Motor neuron (in vitro differentiated cells): ENCODE measurements at regions not wholly inside any gene's neighbourhood (a gene's known extent, or its start where the extent isn't known, plus 50 kb on each side); places are given as distances from the start of the nearest gene placed in this dataset.

Source experiments
- ATAC-seq, 8 experiments: fragments of 200-7000 bp; cut with Tn5 transposase; replicated peaks in 6 of 8; 2 replicates each; pipeline ENCODE4 v1.8.0; 2021; ENCODE audit warnings: mild to moderate bottlenecking in 8 of 8, moderate library complexity in 8 of 8
- H3K27ac ChIP-seq, 2 donors: fragments of 250-450 bp; sonication (Bioruptor Pico); 2 replicates each; pipeline ENCODE4 v1.9.0; 2021; ENCODE audit warnings: antibody characterized with exemption in 2 of 2, mild to moderate bottlenecking in 2 of 2, moderate library complexity in 1 of 2
- H3K4me1 ChIP-seq, 2 donors: fragments of 250-450 bp; sonication (Bioruptor Pico); replicated peaks in 1 of 2; 2 replicates each; pipeline ENCODE4 v1.6.1; 2021; ENCODE audit warnings: antibody characterized with exemption in 2 of 2, mild to moderate bottlenecking in 2 of 2, moderate library complexity in 1 of 2
- H3K4me3 ChIP-seq, 5 donors: fragments of 250-450 bp; sonication (Bioruptor Pico); 2 replicates each; pipeline ENCODE4 v1.9.0; 2021; ENCODE audit warnings: antibody characterized with exemption in 5 of 5, mild to moderate bottlenecking in 5 of 5, moderate library complexity in 4 of 5
- WGBS, 10 experiments: fragments of 450-650 bp; shearing (Covaris generic); methylation state at CpG; one replicate each; pipeline ENCODE4 v1.0.0; 2022; 5-methylcytosine and 5-hydroxymethylcytosine counted together
- in situ Hi-C, 9 experiments: fragments of 400-800 bp; cut with MboI; loops; one replicate each; pipeline ENCODE4 v1.15.0; 2021; ENCODE audit warnings: low sequenced_read_pairs in 9 of 9, low pct_unique_long_range_greater_than_20kb in 2 of 9; ENCODE audit not compliant: unreplicated experiment in 9 of 9

DNA sequence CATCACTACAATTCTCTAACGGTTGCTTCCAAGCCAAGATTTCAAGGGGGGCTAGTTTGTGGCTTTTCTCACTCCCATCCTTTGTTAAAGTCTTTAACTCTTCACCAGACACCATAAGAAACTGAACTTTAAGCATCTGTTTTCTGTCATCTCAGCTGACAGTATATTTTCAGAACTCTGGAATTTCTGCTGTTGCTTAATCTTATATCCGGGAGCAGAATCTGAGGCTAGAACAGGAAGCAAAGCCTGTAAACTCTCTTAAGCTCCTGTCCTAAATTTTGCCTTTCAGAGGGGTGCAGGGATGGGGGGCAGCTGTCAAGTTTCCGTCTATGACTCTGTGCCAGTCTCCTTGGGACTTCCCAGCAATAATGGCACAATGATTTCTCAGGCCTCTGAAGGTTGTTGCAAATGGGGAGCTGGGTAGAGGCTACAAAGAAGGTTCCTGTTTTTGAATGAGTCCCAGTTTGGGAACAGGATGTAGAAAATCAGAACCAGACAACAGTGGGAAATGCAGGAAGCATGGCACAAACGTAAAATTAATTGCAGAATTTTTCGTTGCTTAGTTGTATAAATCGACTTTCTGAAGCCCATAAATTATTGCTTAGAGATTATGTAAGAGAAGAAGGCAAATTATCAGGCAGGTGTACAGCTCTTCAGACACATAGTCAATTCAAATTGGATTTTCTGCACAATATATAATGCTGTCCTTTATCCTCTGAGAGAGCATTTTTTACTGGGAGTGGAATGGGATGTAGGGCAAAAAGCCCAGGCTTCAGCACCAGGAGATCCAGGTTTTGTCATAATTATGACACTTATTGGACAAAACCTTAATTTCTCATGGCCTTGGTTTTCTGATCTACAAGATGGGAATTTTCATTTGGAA, 430.9 kb downstream of the DMAC1 start:
- no peak for ATAC-seq
- 0 to 92% (median 80%) methylated on average over 1 to 6 of the region's 6 CpGs for WGBS, 10 experiments
- in situ Hi-C loops, result no loop called here
- H3K27ac ChIP-seq, result no peak overlapping the region
- no peak overlapping the region for H3K4me3 ChIP-seq
- peaks cover 0 to 3% of the 10 kb centered on the region in 2 donors for H3K4me1 ChIP-seq

DNA sequence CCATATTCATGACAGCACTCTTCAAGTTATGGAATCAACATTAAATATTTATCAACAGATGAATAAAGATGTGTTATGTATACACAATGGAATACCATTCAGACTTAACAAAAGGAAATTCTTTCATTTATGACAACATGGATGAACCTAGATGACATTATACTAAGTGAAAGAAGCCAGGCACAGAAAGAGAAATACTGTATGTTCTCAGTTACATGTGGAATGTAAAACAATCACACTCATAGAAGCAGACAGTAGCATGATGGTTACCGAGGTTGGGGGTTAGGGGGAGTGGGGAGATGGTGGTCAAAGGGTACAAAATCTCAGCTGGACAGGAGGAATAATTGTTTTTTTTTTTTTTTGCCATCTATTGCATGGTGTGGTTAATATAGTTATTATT, 431.9 kb downstream of the DMAC1 start:
- no peak for ATAC-seq
- in situ Hi-C loops, result no loop called here
- H3K4me3 ChIP-seq, result no peak overlapping the region
- peaks cover 0 to 3% of the 10 kb centered on the region in 2 donors for H3K4me1 ChIP-seq
- H3K27ac ChIP-seq, result no peak overlapping the region
- WGBS, 10 experiments, result 0 to 86% (median 30%) methylated on average over 1 of the region's 1 CpG; no CpG with 5 or more reads in 2 of the 10 experiments

DNA sequence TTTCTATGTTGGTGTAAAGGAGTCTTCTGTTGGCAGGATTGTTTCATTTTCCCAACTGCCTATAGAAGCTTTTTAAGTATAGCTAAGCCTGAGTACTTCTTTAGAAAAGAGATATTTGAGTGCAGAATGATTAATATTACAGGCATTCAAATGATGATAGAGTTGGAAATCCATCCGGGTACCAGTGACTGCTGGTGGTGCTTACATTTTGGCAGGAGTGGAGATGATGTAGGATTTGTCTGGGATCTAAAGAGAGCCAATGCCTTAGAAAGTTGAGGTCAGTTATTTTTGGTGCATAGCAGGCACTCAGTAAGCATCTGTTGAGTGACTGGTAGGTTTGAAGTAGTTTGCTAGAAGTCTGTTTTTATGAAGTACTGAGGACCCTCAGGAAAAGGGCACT, 433.5 kb downstream of the DMAC1 start:
- Histone ChIP-seq H3K4me3 (no peak overlapping the region), H3K4me1 (peaks cover 0 to 3% of the 10 kb centered on the region in 2 donors), H3K27ac (no peak overlapping the region)
- in situ Hi-C loops, result no loop called here
- no peak for ATAC-seq
- 0 to 100% (median 10%) methylated on average over 1 of the region's 1 CpG; no CpG with 5 or more reads in 6 of the 10 experiments for whole genome bisulfite sequencing, 10 experiments

DNA sequence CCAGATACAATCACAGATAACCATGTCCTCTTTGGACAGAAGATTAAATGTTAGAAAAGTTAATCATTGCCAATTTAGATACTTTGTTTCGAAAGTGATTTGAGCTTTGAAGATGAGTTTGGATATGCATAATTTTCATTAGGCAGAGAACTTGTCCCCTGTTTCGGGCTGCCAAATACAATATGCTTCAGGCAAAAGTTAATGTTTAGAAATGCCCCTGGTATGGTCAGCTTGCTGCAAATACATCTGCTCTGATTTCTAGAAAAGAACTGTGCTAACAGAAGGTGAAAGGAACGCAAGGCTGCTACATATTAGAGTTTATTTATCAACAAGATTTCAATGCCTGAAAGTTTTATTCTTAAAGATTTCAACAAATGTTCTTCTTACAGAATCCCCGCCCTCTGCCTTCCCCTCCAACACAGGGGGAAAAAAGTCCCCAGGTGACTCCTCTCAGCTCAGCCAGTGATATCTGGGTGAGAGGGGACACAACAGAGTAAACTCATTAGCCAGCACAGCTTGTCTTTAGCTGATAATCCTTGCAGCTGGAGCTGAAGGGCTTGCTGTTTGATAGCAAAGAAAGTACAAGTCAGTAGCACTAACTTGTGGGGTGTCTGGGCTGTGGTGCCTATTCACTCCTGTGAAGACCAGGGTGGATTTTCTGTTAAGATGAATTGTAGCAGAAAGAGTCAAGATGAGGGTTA, 435.7 kb downstream of the DMAC1 start:
- 3 to 92% (median 70%) methylated on average over 2 to 4 of the region's 4 CpGs; no CpG with 5 or more reads in 2 of the 10 experiments for WGBS, 10 experiments
- H3K4me1 ChIP-seq, result peaks cover 0 to 3% of the 10 kb centered on the region in 2 donors
- in situ Hi-C loops, result no loop called here
- no peak for ATAC-seq
- no peak overlapping the region for H3K27ac ChIP-seq
- H3K4me3 ChIP-seq, result no peak overlapping the region

DNA sequence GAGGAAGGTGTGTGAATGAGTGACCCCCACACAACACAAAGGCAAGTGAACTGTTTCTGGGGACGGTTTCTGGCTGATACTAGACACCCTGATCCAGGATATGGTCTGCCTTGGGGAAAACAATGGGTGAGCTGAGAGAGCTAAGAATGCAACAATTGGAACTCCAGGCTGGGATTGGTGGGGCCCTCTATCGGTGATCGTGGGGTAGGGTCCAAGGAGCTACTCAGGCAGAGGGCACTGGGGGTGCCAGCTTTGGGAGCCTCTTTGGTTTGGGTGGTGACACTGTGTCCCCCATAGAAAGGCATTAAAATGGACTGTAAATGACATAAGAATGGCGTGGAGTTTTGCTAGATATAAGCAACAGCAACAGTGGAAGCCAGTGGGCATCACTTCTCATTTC, 439.1 kb downstream of the DMAC1 start:
- no peak for ATAC-seq
- no peaks in the 10 kb centered on the region for H3K4me1 ChIP-seq
- 7 to 100% (median 20%) methylated on average over 1 to 4 of the region's 4 CpGs; no CpG with 5 or more reads in 5 of the 10 experiments for WGBS, 10 experiments
- no peak overlapping the region for H3K27ac ChIP-seq
- in situ Hi-C loops, result no loop called here
- H3K4me3 ChIP-seq, result no peak overlapping the region

DNA sequence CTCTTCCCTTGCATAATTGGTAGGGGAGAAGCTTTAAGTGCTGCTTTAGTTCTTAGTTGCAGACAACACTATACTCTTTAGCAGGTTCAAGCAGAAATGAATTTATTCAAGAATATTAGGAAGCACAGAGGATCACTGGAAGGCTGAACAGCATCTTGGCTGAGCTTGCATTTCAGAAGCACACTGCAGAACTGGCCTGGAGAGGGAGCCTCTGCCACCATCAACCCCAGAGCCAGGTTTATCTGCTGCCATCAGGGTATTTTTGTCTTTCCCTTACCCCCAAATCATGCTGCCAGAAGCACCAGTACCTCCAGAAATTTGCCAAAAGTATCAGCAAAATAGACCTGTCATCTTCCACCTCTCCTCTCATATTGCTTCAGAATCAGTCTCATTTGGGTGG, 440.7 kb downstream of the DMAC1 start:
- ATAC-seq, result no peak
- in situ Hi-C loops, result no loop called here
- Histone ChIP-seq H3K27ac (no peak overlapping the region), H3K4me3 (no peak overlapping the region), H3K4me1 (no peaks in the 10 kb centered on the region)

DNA sequence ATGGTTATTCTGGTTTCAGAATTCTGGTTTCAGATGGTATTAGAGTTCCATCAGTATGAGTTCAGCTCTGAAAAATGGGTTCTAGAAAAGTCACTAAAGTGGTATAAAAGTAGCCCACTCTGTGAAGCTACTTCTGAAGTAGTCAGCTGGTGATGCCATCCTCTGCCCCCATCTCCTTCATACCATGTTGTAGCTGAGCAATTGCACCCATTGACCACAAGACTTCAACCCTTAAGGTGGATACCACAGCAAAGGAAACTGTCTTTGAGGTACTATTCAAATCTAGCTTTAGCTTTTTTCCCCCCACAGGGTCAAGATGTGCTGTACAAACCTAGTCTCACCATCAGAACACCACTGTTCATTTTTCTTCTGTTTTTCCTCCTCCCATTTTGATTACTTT, 444.9 kb downstream of the DMAC1 start:
- no peak overlapping the region for H3K4me3 ChIP-seq
- no peak overlapping the region for H3K27ac ChIP-seq
- in situ Hi-C loops, result no loop called here
- no peaks in the 10 kb centered on the region for H3K4me1 ChIP-seq
- ATAC-seq, result no peak

DNA sequence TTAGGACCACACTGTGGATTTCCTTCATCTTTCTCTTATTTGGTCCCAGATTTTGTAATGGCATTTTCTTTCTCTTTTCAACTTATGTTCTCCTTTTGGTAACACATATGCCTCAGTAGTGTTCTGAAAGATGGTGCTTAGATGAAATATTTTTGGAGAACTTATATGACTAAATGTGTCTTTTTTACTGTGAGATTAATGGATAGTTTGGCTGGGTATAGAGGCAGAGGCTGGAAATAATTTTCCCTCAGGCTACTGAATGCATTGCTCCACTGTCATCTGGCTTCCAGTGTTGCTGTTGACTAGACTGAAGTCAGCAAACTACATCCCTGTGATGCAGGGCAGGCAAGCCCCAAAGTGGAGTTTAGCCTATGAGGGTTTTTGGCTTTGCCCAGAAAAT, 450.9 kb downstream of the DMAC1 start:
- no peak for ATAC-seq
- in situ Hi-C loops, result no loop called here
- Histone ChIP-seq H3K4me1 (no peaks in the 10 kb centered on the region), H3K27ac (no peak overlapping the region), H3K4me3 (no peak overlapping the region)

DNA sequence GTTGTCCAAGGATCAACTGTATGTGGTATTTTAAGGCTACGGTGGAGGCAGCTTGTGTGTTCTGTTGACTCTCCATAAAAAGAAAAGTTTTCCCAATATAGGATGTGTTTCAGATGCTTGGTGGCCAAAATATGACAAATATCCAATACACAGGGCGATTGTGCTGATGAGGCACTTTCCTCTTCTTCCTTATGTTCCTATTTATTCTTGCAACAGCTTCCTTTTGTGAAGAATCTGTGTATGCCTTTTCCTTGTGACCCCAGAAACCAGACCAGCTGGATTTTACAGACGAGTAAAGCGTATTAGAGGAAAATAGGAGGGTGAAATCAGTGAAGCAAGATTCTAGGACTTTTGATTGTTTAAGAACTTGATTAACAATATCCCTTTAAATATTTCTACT, 452.0 kb downstream of the DMAC1 start:
- Histone ChIP-seq H3K4me1 (peaks cover 0 to 2% of the 10 kb centered on the region in 2 donors), H3K27ac (no peak overlapping the region), H3K4me3 (no peak overlapping the region)
- in situ Hi-C loops, result no loop called here
- no peak for ATAC-seq
- 0 to 76% (median 26%) methylated on average over 1 to 4 of the region's 4 CpGs for WGBS, 10 experiments

DNA sequence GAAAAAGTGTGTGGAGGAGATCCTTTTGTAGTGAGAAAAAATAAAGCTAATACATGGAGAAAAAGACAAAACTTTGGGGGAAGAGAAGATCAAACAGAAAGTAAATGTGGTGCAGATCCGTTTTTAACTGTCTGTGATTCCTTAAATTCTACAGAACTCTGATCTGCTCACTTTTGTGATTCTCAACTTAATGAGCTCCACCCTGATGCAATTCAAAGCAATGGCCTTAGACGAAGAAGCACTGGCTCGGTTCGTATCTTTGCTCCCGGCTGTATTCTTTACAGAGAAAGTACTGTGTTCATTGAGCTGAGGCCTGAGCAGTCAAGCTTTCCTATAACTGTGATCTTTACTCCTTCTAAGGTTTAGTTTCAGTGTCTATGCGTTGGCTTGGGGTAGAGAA, 453.4 kb downstream of the DMAC1 start:
- in situ Hi-C loops, result no loop called here
- no peak for ATAC-seq
- WGBS, 10 experiments, result 20 to 100% (median 67%) methylated on average over 1 to 6 of the region's 6 CpGs
- peaks cover 0 to 2% of the 10 kb centered on the region in 2 donors for H3K4me1 ChIP-seq
- H3K27ac ChIP-seq, result no peak overlapping the region
- no peak overlapping the region for H3K4me3 ChIP-seq

DNA sequence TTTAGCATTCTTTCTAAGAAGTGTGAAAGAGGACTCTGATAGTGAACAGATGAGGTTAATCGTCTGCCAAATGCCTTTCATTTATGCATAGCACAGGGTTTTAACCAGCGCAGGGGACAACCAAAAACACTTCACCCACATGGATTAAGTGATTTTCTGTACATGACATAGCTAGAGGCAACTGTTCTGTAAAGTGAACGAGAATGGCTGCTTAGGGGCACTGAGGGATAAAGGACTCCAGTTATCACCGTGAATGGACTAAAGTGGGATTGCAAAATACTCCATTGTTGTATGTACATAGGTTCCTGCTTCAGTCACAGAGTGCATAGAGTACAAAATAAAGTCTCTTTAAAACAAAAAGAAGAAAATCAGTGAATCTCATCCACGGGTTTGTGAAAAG, 456.8 kb downstream of the DMAC1 start:
- WGBS, 10 experiments, result 0 to 100% (median 55%) methylated on average over 2 to 5 of the region's 5 CpGs; no CpG with 5 or more reads in 2 of the 10 experiments
- in situ Hi-C loops, result no loop called here
- ATAC-seq, result no peak
- peaks cover 0 to 2% of the 10 kb centered on the region in 2 donors for H3K4me1 ChIP-seq
- H3K27ac ChIP-seq, result no peak overlapping the region
- no peak overlapping the region for H3K4me3 ChIP-seq

DNA sequence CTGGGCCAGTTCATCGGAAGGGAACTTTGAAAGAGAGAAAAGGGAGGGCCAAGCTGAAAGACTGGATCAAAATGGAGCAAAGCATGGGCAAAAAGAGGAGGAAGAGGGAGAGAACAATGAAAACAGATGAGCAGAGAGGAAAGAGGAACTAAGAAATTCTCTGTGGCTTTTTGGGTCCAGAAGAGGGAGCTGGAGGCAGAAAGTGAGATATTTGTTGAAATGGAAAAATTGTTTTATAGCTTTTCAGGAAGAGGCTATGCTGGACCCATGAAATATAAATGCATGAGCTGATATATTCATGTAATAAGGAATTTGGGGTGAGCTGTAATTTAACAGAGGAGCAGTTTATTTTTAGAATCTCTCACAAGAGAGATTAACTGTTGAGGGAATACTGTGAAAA, 457.3 kb downstream of the DMAC1 start:
- H3K27ac ChIP-seq, result no peak overlapping the region
- 0 to 100% (median 67%) methylated on average over 1 of the region's 1 CpG; no CpG with 5 or more reads in 1 of the 10 experiments for WGBS, 10 experiments
- in situ Hi-C loops, result no loop called here
- H3K4me3 ChIP-seq, result no peak overlapping the region
- no peak for ATAC-seq
- H3K4me1 ChIP-seq, result peaks cover 0 to 2% of the 10 kb centered on the region in 2 donors

DNA sequence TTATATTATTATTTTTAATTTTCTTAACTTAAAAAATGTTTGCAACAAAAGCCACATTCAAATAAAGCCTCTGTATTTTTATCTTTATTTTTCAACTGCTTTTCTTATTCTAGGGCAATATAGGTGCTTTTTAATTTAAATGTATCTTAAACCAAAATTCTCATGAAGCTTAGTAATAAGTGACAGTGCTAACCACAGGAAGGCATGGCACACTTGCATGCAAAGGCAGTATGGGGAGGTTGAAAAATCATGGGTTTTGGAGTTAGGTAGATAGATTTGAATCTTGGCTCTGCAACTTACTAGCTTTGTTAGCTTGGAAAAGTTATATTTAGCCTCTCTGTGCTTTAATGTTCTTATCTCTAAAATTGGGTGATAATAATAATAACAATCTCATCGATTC, 458.0 kb downstream of the DMAC1 start:
- ATAC-seq, result no peak
- Histone ChIP-seq H3K4me3 (no peak overlapping the region), H3K4me1 (peaks cover 0 to 2% of the 10 kb centered on the region in 2 donors), H3K27ac (no peak overlapping the region)
- in situ Hi-C loops, result no loop called here
- WGBS, 10 experiments, result 0 to 100% (median 89%) methylated on average over 1 of the region's 1 CpG; no CpG with 5 or more reads in 1 of the 10 experiments

DNA sequence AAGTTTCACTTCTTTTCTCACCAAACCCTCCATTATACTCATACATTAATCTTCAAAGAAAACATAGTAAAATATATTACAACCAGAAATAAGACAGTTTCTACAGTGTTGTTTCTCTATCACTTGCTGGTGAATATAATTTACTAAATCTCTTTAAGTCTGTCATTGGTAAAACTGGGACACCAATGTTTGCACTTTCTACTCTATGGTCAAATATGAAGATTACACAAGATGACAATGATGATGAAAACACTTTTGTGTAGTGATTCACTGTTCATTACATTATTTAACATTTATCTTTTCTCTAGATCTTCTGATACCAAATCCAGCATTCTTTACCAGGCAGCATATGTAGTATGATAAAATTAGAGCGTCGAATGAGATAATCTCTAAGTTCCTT, 459.1 kb downstream of the DMAC1 start:
- no peak overlapping the region for H3K4me3 ChIP-seq
- in situ Hi-C loops, result no loop called here
- no peak overlapping the region for H3K27ac ChIP-seq
- ATAC-seq, result no peak
- WGBS, 10 experiments, result 67 to 100% (median 89%) methylated on average over 2 of the region's 2 CpGs; no CpG with 5 or more reads in 2 of the 10 experiments
- peaks cover 0 to 2% of the 10 kb centered on the region in 2 donors for H3K4me1 ChIP-seq
